RWPE2 (cell line): ENCODE measurements at regions not wholly inside any gene's neighbourhood (a gene's known extent, or its start where the extent isn't known, plus 50 kb on each side); places are given as distances from the start of the nearest gene placed in this dataset.

Experiments
- ATAC-seq: fragments of 200-7000 bp; cut with Tn5 transposase; 3 replicates; pipeline ENCODE4 v1.9.1; 2021; ENCODE audit warnings: low read depth
- DNase-seq: peaks from one replicate; pipeline ENCODE4 v3.0.0-alpha.2; 2020; ENCODE audit warnings: low spot score
- H3K27ac ChIP-seq: fragments of 450-650 bp; 2 replicates; pipeline ENCODE4 v1.5.1; 2017; ENCODE audit warnings: mild to moderate bottlenecking; ENCODE audit not compliant: poor library complexity, severe bottlenecking
- H3K27me3 ChIP-seq: fragments of 250-450 bp; sonication (Bioruptor Pico); 2 replicates; pipeline ENCODE4 v1.5.1; 2021; ENCODE audit warnings: mild to moderate bottlenecking, moderate library complexity; ENCODE audit not compliant: insufficient read depth, poor library complexity, severe bottlenecking
- H3K36me3 ChIP-seq: fragments of 250-450 bp; sonication (Bioruptor Pico); 2 replicates; pipeline ENCODE4 v1.5.1; 2020; ENCODE audit warnings: low read depth, mild to moderate bottlenecking, moderate library complexity
- H3K4me1 ChIP-seq: fragments of 250-450 bp; sonication (Bioruptor Pico); 2 replicates; pipeline ENCODE4 v1.5.1; 2021; ENCODE audit warnings: mild to moderate bottlenecking, moderate library complexity; ENCODE audit not compliant: insufficient read depth, poor library complexity, severe bottlenecking
- H3K4me3 ChIP-seq: fragments of 250-450 bp; sonication (Bioruptor Pico); 2 replicates; pipeline ENCODE4 v1.5.1; 2021; ENCODE audit warnings: mild to moderate bottlenecking, moderate library complexity; ENCODE audit not compliant: severe bottlenecking
- H3K9me3 ChIP-seq: fragments of 250-450 bp; sonication (Bioruptor Pico); 2 replicates; pipeline ENCODE4 v1.5.1; 2021; ENCODE audit warnings: mild to moderate bottlenecking, moderate library complexity; ENCODE audit not compliant: severe bottlenecking
- CTCF ChIP-seq: fragments of 450-650 bp; IDR thresholded peaks from one replicate; pipeline ENCODE4 v1.5.1; 2017; ENCODE audit warnings: mild to moderate bottlenecking, moderate library complexity; ENCODE audit not compliant: poor library complexity, severe bottlenecking

GRCh38 chr11:24122291-24122690, 374.6 kb upstream of the LUZP2 start:
- no peak overlapping the region for H3K27ac ChIP-seq
- no peak for DNase-seq
- TF ChIP-seq CTCF, result no peak
- H3K9me3 ChIP-seq, result no peaks in the 10 kb centered on the region
- no peak for ATAC-seq
- H3K36me3 ChIP-seq, result no peaks in the 10 kb centered on the region
- no peaks in the 10 kb centered on the region for H3K4me1 ChIP-seq
- no peaks in the 10 kb centered on the region for H3K27me3 ChIP-seq
- no peak overlapping the region for H3K4me3 ChIP-seq

- Histone ChIP-seq H3K9me3 (no peaks in the 10 kb centered on the region), H3K36me3 (no peaks in the 10 kb centered on the region), H3K4me3 (no peak overlapping the region), H3K27me3 (no peaks in the 10 kb centered on the region), H3K4me1 (no peaks in the 10 kb centered on the region), H3K27ac (no peak overlapping the region)
- no peak for TF ChIP-seq CTCF
- DNase-seq, result no peak
- ATAC-seq, result no peak
Observed at GRCh38 chr11:24124876-24125275, 372.0 kb upstream of the LUZP2 start.

DNA sequence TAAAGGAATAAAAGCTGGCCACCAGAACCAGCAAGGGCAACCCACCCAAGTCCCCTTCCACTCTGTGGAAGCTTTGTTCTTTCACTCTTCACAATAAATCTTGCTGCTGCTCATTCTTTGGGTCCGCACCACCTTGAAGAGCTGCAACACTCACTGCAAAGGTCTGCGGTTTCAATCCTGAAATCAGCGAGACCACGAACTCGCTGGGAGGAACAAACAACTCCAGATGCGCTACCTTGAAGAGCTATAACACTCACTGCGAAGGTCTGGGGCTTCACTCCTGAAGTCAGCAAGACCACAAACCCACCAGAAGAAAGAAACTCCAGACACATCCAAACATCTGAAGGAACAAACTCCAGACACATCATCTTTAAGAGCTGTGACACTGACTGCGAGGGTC, 365.2 kb upstream of the LUZP2 start:
- Histone ChIP-seq H3K4me3 (no peak overlapping the region), H3K9me3 (no peaks in the 10 kb centered on the region), H3K27ac (no peak overlapping the region), H3K36me3 (no peaks in the 10 kb centered on the region), H3K27me3 (no peaks in the 10 kb centered on the region), H3K4me1 (no peaks in the 10 kb centered on the region)
- ATAC-seq (no peak), DNase-seq (no peak)
- no peak for TF ChIP-seq CTCF

- Histone ChIP-seq H3K9me3 (no peaks in the 10 kb centered on the region), H3K4me3 (no peak overlapping the region), H3K36me3 (no peaks in the 10 kb centered on the region), H3K27me3 (no peaks in the 10 kb centered on the region), H3K27ac (no peak overlapping the region), H3K4me1 (no peaks in the 10 kb centered on the region)
- ATAC-seq (no peak), DNase-seq (no peak)
- TF ChIP-seq CTCF, result no peak
Observed at GRCh38 chr11:24132471-24132870, 364.4 kb upstream of the LUZP2 start.

- H3K4me3 ChIP-seq, result no peak overlapping the region
- no peak for TF ChIP-seq CTCF
- no peaks in the 10 kb centered on the region for H3K27me3 ChIP-seq
- H3K36me3 ChIP-seq, result no peaks in the 10 kb centered on the region
- DNase-seq, result no peak
- H3K9me3 ChIP-seq, result no peaks in the 10 kb centered on the region
- H3K27ac ChIP-seq, result no peak overlapping the region
- H3K4me1 ChIP-seq, result no peaks in the 10 kb centered on the region
- no peak for ATAC-seq
Observed at GRCh38 chr11:24134879-24135589, 361.8 kb upstream of the LUZP2 start.
